ENCODE measurements at regions not wholly inside any gene's neighbourhood (a gene's known extent, or its start where the extent isn't known, plus 50 kb on each side); places are given as distances from the start of the nearest gene placed in this dataset.

DNA sequence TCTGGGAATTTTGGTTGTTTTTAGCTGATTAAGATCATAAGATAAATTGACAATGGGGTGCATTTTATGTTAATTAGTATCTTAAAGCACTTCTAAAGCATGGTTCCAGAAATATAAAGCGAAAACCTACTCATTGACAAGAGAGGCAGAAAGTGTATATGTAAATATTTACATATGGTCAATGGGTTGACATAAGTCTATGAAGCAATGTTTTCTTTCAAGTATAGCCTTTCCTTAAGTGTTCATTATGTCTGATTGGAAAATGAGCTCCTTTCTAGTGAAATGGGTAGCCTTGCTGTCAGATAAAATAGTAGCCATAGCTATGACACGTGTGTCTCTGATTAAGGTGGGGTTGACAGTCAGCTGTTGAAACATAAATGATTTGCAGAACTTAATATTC, 365.2 kb upstream of the AGTR1 start:
- H3K4me3 Mint-ChIP-seq, result no peak overlapping the region
- H3K4me1 Mint-ChIP-seq (ENCODE audit: low read depth), result no peaks in the 10 kb centered on the region
- H3K27me3 Mint-ChIP-seq (ENCODE audit: low read depth), result no peaks in the 10 kb centered on the region
- no peaks in the 10 kb centered on the region for H3K36me3 Mint-ChIP-seq (ENCODE audit: insufficient read depth)
- ATAC-seq, result no peak
- DNase-seq, result no peak
- H3K9me3 Mint-ChIP-seq, result peaks cover 11% of the 10 kb centered on the region

DNA sequence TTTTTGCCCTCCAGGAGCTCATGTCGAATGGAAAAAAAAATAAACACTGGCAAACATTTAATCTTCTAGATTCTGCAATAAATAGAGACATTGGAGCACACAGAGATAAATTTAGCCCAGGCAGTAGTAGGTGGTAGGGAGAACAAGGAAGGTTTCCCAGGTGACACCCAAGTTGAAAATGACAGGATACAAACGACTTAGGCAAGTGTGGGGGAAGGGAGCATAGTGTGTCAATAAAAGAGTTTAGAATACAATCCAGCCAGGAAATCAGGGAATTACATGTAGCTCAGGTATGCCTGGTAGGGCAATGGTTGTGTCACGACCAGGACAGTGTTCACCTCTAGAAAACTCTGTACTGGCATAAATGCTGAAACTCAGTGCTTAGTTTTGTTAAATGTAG, 364.6 kb upstream of the AGTR1 start:
- peaks cover 13% of the 10 kb centered on the region for H3K9me3 Mint-ChIP-seq
- DNase-seq (no peak), ATAC-seq (no peak)

DNA sequence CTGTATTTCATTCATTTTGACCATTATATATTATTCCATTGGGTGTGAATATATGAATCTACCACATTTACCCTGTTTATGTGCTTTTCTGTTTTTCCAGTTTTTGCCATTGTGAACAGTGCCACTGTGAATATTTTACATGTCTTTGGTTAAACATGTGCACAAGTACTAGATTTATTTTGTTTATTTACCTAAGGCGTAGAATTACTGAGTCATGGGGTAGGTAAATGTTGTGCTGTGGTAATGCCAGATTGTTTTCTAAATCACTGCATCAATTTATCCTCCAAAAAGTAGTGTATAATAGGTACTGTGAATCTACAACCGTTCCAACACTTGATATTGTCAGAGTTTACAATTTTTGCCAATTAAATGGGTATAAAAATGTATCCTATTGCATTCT, 362.1 kb upstream of the AGTR1 start:
- DNase-seq (no peak), ATAC-seq (no peak)
- Mint-ChIP-seq H3K4me1 (ENCODE audit: low read depth) (no peaks in the 10 kb centered on the region), H3K27me3 (ENCODE audit: low read depth) (no peaks in the 10 kb centered on the region), H3K36me3 (ENCODE audit: insufficient read depth) (no peaks in the 10 kb centered on the region), H3K9me3 (peaks cover 8% of the 10 kb centered on the region), H3K4me3 (no peak overlapping the region)

More for the DNA sequence above, 364.6 kb upstream of the AGTR1 start:
- Mint-ChIP-seq H3K27me3 (ENCODE audit: low read depth) (no peaks in the 10 kb centered on the region), H3K36me3 (ENCODE audit: insufficient read depth) (no peaks in the 10 kb centered on the region), H3K4me3 (no peak overlapping the region), H3K4me1 (ENCODE audit: low read depth) (no peaks in the 10 kb centered on the region)

DNA sequence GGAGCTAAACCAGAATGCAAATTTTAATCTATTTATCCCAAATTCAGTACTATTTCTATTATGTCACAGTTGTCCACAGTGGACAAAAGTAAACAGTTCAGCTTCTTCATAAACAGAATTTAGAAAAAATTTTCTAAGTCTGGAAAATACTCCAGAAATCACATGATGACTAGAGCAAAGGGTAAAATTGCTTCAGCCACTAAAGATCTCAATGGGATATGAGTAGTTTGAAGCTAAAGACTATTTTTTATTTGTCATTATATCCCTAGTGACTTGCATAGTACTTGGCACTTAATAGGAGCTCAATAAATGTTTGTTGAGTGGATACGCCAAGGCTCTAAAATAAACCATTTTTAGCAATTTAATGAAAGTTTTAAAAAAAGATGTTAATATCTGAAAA, 354.3 kb upstream of the AGTR1 start:
- DNase-seq (no peak), ATAC-seq (no peak)
- Mint-ChIP-seq H3K4me1 (ENCODE audit: low read depth) (no peaks in the 10 kb centered on the region), H3K4me3 (no peak overlapping the region), H3K27me3 (ENCODE audit: low read depth) (no peaks in the 10 kb centered on the region), H3K36me3 (ENCODE audit: insufficient read depth) (no peaks in the 10 kb centered on the region), H3K9me3 (peaks cover 7% of the 10 kb centered on the region)

DNA sequence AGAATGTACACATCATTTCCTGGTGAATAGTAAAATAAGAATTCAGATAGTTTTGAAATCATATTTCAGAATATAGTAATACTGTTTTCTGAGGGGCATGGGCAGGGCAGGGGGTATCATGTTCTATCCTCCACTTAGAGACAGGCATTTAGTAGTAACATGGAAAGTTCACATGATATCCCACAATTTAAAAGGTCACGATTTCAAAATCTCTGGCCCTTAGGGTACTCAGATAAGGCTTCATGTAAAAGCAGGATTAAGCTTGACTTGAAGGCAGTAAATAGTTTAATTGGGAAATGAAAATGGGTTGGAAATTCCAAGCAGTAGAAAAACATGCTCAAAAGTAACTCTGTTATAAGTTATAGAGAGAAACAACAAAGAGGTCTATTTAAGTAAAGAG, 353.2 kb upstream of the AGTR1 start:
- DNase-seq (no peak), ATAC-seq (no peak)
- no peaks in the 10 kb centered on the region for H3K4me1 Mint-ChIP-seq (ENCODE audit: low read depth)
- H3K4me3 Mint-ChIP-seq, result no peak overlapping the region
- peaks cover 7% of the 10 kb centered on the region for H3K9me3 Mint-ChIP-seq
- no peaks in the 10 kb centered on the region for H3K27me3 Mint-ChIP-seq (ENCODE audit: low read depth)
- no peaks in the 10 kb centered on the region for H3K36me3 Mint-ChIP-seq (ENCODE audit: insufficient read depth)

DNA sequence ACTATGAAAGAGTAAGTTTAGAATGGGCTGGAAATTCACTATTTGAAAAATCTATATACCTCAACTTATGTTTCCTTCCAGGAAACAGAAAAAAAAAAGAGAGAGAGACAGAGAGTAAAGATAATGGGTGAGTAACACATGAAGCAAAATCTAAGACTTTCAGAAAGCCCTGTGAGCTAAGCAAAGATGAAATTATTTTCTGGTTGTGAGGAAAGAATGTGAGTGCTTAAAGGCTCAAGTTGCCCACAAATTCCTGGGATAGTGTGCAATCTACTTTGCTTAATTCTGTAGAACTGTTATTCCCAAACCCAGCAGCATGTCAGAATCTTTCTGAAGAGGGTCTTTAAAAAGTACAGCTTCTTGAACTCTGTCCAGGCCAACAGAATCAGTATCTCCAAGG, 337.7 kb upstream of the AGTR1 start:
- no peaks in the 10 kb centered on the region for H3K27me3 Mint-ChIP-seq (ENCODE audit: low read depth)
- DNase-seq (no peak), ATAC-seq (no peak)
- no peaks in the 10 kb centered on the region for H3K4me1 Mint-ChIP-seq (ENCODE audit: low read depth)
- H3K4me3 Mint-ChIP-seq, result no peak overlapping the region
- no peaks in the 10 kb centered on the region for H3K9me3 Mint-ChIP-seq
- no peaks in the 10 kb centered on the region for H3K36me3 Mint-ChIP-seq (ENCODE audit: insufficient read depth)

DNA sequence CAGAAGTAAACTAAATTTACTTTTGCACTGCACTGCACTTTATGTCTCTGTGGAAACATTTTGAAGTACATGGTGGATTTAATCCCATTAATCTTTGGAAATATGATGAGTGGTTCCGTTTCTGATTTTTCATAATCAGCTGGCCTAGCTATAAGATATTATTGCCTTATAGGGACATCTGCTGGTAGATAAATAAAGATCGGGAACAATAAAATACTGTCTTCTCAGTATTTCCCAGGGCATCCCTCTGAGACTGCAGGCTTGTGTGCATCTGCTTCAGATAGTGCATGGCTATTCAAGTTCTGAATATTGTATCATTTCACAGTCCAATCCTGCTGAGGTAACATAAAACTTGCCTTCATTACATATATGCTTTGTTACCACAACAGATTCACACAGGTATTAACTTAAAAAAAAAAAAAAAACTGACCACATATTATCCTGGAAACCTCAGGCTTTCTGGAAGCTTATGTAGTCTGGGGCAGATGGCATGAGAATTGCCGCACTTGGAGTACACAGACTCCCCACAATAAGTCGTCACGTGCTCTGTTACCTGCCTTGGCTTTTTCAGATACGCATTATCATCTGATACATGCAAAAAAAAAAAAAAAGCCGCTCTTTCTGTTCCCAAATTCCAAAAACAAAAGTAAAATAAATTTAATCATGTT, 330.8 kb upstream of the AGTR1 start:
- Mint-ChIP-seq H3K36me3 (ENCODE audit: insufficient read depth) (no peaks in the 10 kb centered on the region), H3K4me3 (no peak overlapping the region), H3K9me3 (no peaks in the 10 kb centered on the region), H3K4me1 (ENCODE audit: low read depth) (no peaks in the 10 kb centered on the region), H3K27me3 (ENCODE audit: low read depth) (no peaks in the 10 kb centered on the region)
- ATAC-seq (no peak), DNase-seq (no peak)

DNA sequence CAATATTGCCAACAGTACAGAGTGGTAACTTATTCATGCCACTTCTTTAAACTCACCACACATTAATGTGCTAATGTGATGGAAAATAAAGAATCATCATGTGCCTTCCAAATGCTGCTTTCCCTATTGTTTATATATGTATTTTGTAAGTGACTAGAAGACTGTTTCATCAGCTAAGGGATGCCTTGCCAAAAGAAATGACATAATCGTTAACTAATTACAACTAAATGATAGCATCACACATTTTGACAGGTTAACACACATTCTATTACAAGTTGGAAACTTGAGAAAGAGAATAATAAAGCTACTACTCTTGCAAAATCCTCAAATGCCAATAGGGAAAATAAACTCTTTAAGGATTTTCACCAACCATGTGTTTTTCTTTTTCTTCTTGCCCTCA, 329.9 kb upstream of the AGTR1 start:
- H3K4me1 Mint-ChIP-seq (ENCODE audit: low read depth), result no peaks in the 10 kb centered on the region
- no peak for DNase-seq
- no peak overlapping the region for H3K4me3 Mint-ChIP-seq
- ATAC-seq, result no peak
- H3K9me3 Mint-ChIP-seq, result no peaks in the 10 kb centered on the region
- no peaks in the 10 kb centered on the region for H3K36me3 Mint-ChIP-seq (ENCODE audit: insufficient read depth)
- no peaks in the 10 kb centered on the region for H3K27me3 Mint-ChIP-seq (ENCODE audit: low read depth)

DNA sequence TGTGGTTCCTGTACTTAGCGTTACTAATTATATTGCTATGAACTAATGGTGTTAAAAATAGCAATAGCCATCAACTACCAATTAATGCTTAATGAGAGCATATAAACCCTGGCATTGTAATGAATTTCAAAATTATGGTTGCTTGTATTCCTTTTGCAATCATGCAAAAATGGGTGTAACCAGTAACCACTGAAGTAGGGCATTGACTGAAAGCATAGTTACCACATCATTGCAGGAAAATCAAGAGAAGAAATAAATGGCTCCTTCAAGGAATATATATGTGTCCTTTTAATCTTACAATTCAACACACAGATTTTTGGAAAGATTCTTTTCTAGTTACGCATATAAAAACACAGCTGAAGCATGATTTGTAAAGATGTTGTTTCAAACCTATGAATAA, 328.3 kb upstream of the AGTR1 start:
- ATAC-seq (no peak), DNase-seq (no peak)
- Mint-ChIP-seq H3K4me1 (ENCODE audit: low read depth) (no peaks in the 10 kb centered on the region), H3K36me3 (ENCODE audit: insufficient read depth) (no peaks in the 10 kb centered on the region), H3K27me3 (ENCODE audit: low read depth) (no peaks in the 10 kb centered on the region), H3K4me3 (no peak overlapping the region), H3K9me3 (no peaks in the 10 kb centered on the region)

DNA sequence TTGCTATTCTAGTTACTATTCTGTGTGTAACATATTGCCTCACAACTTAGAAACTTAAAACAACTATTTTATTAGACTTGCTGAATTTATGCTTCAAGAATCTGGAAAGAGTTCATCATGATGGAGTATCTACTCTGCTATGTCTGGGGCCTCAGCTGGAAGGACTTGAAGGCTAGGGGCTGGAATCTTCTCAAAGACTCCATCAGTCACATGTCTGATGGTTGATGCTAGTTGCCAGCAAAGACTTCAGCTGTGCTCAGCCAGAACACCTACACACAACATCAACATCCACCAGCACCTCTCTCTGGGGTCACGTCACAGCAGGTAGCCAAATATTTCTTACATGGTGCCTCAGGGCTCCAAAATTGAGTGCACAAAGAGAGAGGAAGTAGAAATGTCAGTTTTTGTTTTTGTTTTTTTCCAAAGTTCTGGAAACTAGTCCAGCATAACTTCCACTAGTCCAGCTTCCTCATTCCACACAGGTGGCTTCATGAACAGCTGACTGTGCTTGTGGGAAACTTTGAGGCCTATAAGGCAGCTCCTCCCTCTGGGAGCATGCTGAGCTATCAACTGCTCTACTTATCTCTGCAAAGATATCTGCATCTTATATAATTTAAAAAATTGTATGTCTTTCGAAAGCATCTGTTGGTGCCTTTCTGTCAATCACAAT, 325.4 kb upstream of the AGTR1 start:
- H3K36me3 Mint-ChIP-seq (ENCODE audit: insufficient read depth), result no peaks in the 10 kb centered on the region
- H3K4me3 Mint-ChIP-seq, result no peak overlapping the region
- no peaks in the 10 kb centered on the region for H3K27me3 Mint-ChIP-seq (ENCODE audit: low read depth)
- no peak for DNase-seq
- no peak for ATAC-seq
- H3K4me1 Mint-ChIP-seq (ENCODE audit: low read depth), result no peaks in the 10 kb centered on the region
- H3K9me3 Mint-ChIP-seq, result no peaks in the 10 kb centered on the region

DNA sequence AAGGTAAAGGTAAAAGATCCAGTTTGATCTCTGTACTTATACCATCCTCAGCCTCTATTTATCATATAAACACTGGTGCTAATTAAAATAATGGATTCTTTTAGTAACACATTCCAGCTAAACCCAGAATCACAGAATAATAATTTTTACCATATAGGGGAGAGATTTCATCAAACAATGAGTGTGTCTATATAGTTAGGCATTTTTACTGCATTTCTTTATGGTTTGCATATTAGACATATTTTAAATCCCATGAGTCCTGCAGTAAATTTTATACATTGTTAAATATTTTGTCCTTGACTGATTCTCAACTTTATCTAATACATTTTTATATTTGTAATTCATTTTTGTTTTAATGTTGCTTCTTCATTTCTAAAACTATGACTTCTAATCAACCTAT, 323.7 kb upstream of the AGTR1 start:
- Mint-ChIP-seq H3K27me3 (ENCODE audit: low read depth) (no peaks in the 10 kb centered on the region), H3K36me3 (ENCODE audit: insufficient read depth) (no peaks in the 10 kb centered on the region), H3K4me1 (ENCODE audit: low read depth) (no peaks in the 10 kb centered on the region), H3K4me3 (no peak overlapping the region), H3K9me3 (no peaks in the 10 kb centered on the region)
- ATAC-seq, result no peak
- DNase-seq, result no peak

DNA sequence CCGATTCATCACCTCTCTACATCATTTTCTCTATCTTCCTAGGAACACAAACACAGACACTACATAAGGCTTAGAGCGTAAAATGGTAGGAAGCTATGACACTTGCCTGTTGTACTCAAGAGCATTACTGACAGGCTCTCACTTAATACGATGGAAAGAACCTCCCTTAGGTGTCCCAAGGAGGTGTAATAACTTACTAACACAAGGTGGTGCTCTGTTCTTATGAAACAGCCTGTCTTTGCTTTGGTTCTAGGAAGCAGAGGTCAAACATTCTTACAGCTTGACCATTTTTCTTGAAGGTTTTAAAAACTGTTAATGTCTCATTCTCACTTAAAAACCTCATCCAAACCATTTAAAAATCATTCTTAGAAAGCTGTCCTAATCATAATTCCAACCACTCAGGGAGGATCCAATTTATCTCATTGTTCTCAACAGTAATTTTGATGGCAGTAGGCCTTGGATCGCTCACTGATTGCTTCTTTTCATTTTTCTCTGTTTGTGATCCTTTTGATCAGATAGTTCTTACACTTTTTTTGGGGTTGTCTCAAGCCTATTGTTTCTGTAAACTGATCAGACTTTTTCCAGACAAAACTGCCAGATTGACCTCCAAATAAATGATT, 317.8 kb upstream of the AGTR1 start:
- no peak for ATAC-seq
- no peaks in the 10 kb centered on the region for H3K27me3 Mint-ChIP-seq (ENCODE audit: low read depth)

DNA sequence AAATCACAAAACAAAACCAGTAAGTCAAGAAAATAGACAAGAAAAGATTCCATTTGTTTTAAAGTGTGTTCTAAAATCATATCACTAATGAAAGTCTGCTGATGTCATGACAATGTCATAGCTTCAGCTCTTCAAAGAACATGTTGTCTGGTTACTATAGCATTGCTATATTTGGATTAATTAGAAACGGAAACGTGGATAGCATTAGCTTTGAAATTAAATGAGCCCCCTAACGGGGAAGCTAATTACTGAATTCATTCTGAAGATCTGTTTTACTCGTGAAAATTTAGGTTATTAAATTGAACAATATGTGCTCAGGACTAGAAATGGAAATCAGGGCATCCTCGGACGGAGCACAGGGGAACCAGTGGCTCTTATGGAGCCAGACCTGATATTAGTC, 316.7 kb upstream of the AGTR1 start:
- DNase-seq, result no peak
- peaks cover 4% of the 10 kb centered on the region for H3K9me3 Mint-ChIP-seq
- no peak overlapping the region for H3K4me3 Mint-ChIP-seq
- H3K4me1 Mint-ChIP-seq (ENCODE audit: low read depth), result no peaks in the 10 kb centered on the region
- no peaks in the 10 kb centered on the region for H3K36me3 Mint-ChIP-seq (ENCODE audit: insufficient read depth)
- H3K27me3 Mint-ChIP-seq (ENCODE audit: low read depth), result no peaks in the 10 kb centered on the region
- ATAC-seq, result no peak

More for the DNA sequence above, 317.8 kb upstream of the AGTR1 start:
- H3K4me1 Mint-ChIP-seq (ENCODE audit: low read depth), result no peaks in the 10 kb centered on the region
- H3K4me3 Mint-ChIP-seq, result no peak overlapping the region
- peaks cover 4% of the 10 kb centered on the region for H3K9me3 Mint-ChIP-seq
- DNase-seq, result no peak
- no peaks in the 10 kb centered on the region for H3K36me3 Mint-ChIP-seq (ENCODE audit: insufficient read depth)

DNA sequence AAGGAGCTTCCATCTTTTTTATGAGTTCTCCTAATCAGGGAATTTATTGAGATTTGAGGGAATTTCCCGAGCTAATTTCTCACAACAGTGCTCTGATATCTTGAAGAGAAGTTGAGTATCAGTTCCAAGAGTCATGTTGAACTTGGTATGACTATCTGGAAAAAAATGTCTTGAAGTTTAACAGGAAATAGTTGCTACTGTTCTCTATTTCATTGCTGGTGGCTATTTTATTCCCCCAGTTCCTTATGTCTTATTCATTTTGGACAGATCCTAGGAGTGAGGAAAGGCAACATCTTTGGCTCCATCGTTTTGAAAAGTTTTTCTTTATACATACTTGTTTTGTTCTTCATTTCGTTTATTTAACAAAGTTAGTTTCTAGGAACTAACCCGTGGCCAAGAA, 307.8 kb upstream of the AGTR1 start:
- H3K9me3 Mint-ChIP-seq, result peaks cover 5% of the 10 kb centered on the region
- H3K36me3 Mint-ChIP-seq (ENCODE audit: insufficient read depth), result no peaks in the 10 kb centered on the region
- DNase-seq (no peak), ATAC-seq (no peak)
- H3K4me1 Mint-ChIP-seq (ENCODE audit: low read depth), result no peaks in the 10 kb centered on the region
- H3K27me3 Mint-ChIP-seq (ENCODE audit: low read depth), result no peaks in the 10 kb centered on the region
- H3K4me3 Mint-ChIP-seq, result no peak overlapping the region

DNA sequence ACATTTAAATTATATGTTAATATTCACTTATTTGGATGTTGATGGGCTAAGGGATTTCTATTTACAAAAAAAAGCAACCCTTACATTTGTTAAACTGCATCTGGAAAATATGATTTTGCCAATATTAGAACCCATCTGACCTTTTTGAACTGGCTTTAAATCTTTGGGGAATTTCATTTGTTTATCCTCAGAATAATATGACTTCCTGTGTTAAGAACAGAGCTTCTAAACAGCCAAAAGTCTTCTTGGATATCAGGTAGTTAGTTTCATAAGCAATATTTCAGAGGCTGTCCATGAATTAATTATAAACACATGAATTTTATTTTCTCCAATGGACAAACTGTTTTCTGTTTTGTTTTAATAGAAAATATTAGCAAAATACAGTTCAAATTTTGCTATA, 301.9 kb upstream of the AGTR1 start:
- Mint-ChIP-seq H3K4me3 (no peak overlapping the region), H3K9me3 (peaks cover 5% of the 10 kb centered on the region), H3K27me3 (ENCODE audit: low read depth) (no peaks in the 10 kb centered on the region), H3K4me1 (ENCODE audit: low read depth) (no peaks in the 10 kb centered on the region), H3K36me3 (ENCODE audit: insufficient read depth) (no peaks in the 10 kb centered on the region)
- DNase-seq (no peak), ATAC-seq (no peak)

Data from activated T-cell treated with anti-CD3 and anti-CD28 coated beads, Interleukin-2, amount 50 U/mL, for 4 hours (primary cell).